H9 (cell line): ENCODE measurements at regions not wholly inside any gene's neighbourhood (a gene's known extent, or its start where the extent isn't known, plus 50 kb on each side); places are given as distances from the start of the nearest gene placed in this dataset.

ENCODE experiments used
- DNase-seq: peaks from one replicate; pipeline ENCODE4 v3.0.0-alpha.2; 2017
- H2AFZ ChIP-seq: one replicate; pipeline ENCODE4 v1.6.1; 2013; ENCODE audit warnings: mild to moderate bottlenecking, low read length, control low read depth, moderate library complexity
- H2AK5ac ChIP-seq: 2 replicates; pipeline ENCODE4 v1.6.1; 2013; ENCODE audit warnings: low read length, control low read depth, mixed read lengths; ENCODE audit not compliant: insufficient read length
- H2BK120ac ChIP-seq: one replicate; pipeline ENCODE4 v1.6.1; 2013; ENCODE audit warnings: low read depth, mild to moderate bottlenecking, low read length, control low read depth, inconsistent platforms; ENCODE audit not compliant: poor library complexity, severe bottlenecking
- H2BK12ac ChIP-seq: 2 replicates; pipeline ENCODE4 v1.6.1; 2013; ENCODE audit warnings: low read length, control low read depth, mixed read lengths, low read depth; ENCODE audit not compliant: insufficient read length
- H2BK15ac ChIP-seq: 2 replicates; pipeline ENCODE4 v1.6.1; 2013; ENCODE audit warnings: low read depth, low read length, control low read depth
- H2BK20ac ChIP-seq: one replicate; pipeline ENCODE4 v1.6.1; 2013; ENCODE audit warnings: low read depth, mild to moderate bottlenecking, low read length, control low read depth, inconsistent platforms; ENCODE audit not compliant: poor library complexity, severe bottlenecking
- H2BK5ac ChIP-seq: 2 replicates; pipeline ENCODE4 v1.6.1; 2013; ENCODE audit warnings: low read length, control low read depth, mixed read lengths; ENCODE audit not compliant: insufficient read length
- H3K14ac ChIP-seq: 2 replicates; pipeline ENCODE4 v1.6.1; 2013; ENCODE audit warnings: low read length, control low read depth; ENCODE audit not compliant: insufficient read depth
- H3K18ac ChIP-seq: 2 replicates; pipeline ENCODE4 v1.6.1; 2013; ENCODE audit warnings: low read depth, mild to moderate bottlenecking, mixed read lengths, low read length, control low read depth; ENCODE audit not compliant: insufficient read length
- H3K23ac ChIP-seq: 2 replicates; pipeline ENCODE4 v1.6.1; 2013; ENCODE audit warnings: low read length, control low read depth, mixed read lengths, low read depth; ENCODE audit not compliant: insufficient read length
- H3K23me2 ChIP-seq: 2 replicates; pipeline ENCODE4 v1.6.1; 2013; ENCODE audit warnings: low read depth, mild to moderate bottlenecking, mixed read lengths, low read length, control low read depth; ENCODE audit not compliant: insufficient read length, poor library complexity, severe bottlenecking
- H3K27ac ChIP-seq: 2 replicates; pipeline ENCODE4 v1.5.1; 2013; ENCODE audit warnings: low read length, control low read depth, mixed read lengths, low read depth; ENCODE audit not compliant: insufficient read length
- H3K27me3 ChIP-seq: 2 replicates; pipeline ENCODE4 v1.6.1; 2013; ENCODE audit warnings: low read length, control low read depth, inconsistent platforms; ENCODE audit not compliant: insufficient read depth
- H3K4ac ChIP-seq: 2 replicates; pipeline ENCODE4 v1.6.1; 2013; ENCODE audit warnings: low read depth, mild to moderate bottlenecking, control low read depth, inconsistent platforms, low read length, moderate library complexity
- H3K4me1 ChIP-seq: 2 replicates; pipeline ENCODE4 v1.6.1; 2013; ENCODE audit warnings: low read length, control low read depth, inconsistent platforms; ENCODE audit not compliant: insufficient read depth
- H3K4me2 ChIP-seq: 2 replicates; pipeline ENCODE4 v1.6.1; 2013; ENCODE audit warnings: low read length, control low read depth, mixed read lengths; ENCODE audit not compliant: insufficient read length, insufficient read depth
- H3K56ac ChIP-seq: 2 replicates; pipeline ENCODE4 v1.6.1; 2013; ENCODE audit warnings: low read depth, mild to moderate bottlenecking, mixed read lengths, low read length, control low read depth; ENCODE audit not compliant: insufficient read length
- H3K79me1 ChIP-seq: 2 replicates; pipeline ENCODE4 v1.6.1; 2013; ENCODE audit warnings: low read depth, mild to moderate bottlenecking, moderate library complexity, low read length, control low read depth, inconsistent platforms; ENCODE audit not compliant: insufficient read depth, poor library complexity, severe bottlenecking
- H3K79me2 ChIP-seq: 2 replicates; pipeline ENCODE4 v1.6.1; 2013; ENCODE audit warnings: low read length, control low read depth, inconsistent platforms; ENCODE audit not compliant: insufficient read depth
- H3K9ac ChIP-seq: 2 replicates; pipeline ENCODE4 v1.6.1; 2013; ENCODE audit warnings: low read length, control low read depth, mixed read lengths; ENCODE audit not compliant: insufficient read length; ENCODE audit errors: extremely low read depth
- H3K9me3 ChIP-seq: one replicate; pipeline ENCODE4 v1.6.1; 2013; ENCODE audit warnings: low read depth, low read length, inconsistent platforms; ENCODE audit not compliant: control insufficient read depth
- H3T11ph ChIP-seq: one replicate; pipeline ENCODE4 v1.6.1; 2013; ENCODE audit warnings: mild to moderate bottlenecking, low read length, control low read depth, inconsistent platforms
- H4K20me1 ChIP-seq: one replicate; pipeline ENCODE4 v1.6.1; 2013; ENCODE audit not compliant: control insufficient read depth, insufficient read length, insufficient read depth
- H4K5ac ChIP-seq: 2 replicates; pipeline ENCODE4 v1.6.1; 2013; ENCODE audit warnings: low read depth, mild to moderate bottlenecking, mixed read lengths, low read length, control low read depth; ENCODE audit not compliant: insufficient read length
- H4K8ac ChIP-seq: replicated peaks from 2 replicates; pipeline ENCODE4 v1.6.1; 2013; ENCODE audit warnings: low read length, control low read depth, mixed read lengths, low read depth; ENCODE audit not compliant: insufficient read length
- H4K91ac ChIP-seq: 2 replicates; pipeline ENCODE4 v1.6.1; 2013; ENCODE audit warnings: low read depth, mild to moderate bottlenecking, moderate library complexity, mixed read lengths, low read length, control low read depth; ENCODE audit not compliant: insufficient read length
- H3K27ac Mint-ChIP-seq, 3 experiments: 2 replicates in 2 of 3; 3 replicates in 1 of 3; pipeline ENCODE4 v1.8.0; 2020 to 2021; ENCODE audit warnings: mixed read lengths in 3 of 3, mild to moderate bottlenecking in 1 of 3, moderate library complexity in 1 of 3
- H3K27me3 Mint-ChIP-seq: 2 replicates; pipeline ENCODE4 v1.8.0; 2021; ENCODE audit warnings: low read depth, mild to moderate bottlenecking, moderate library complexity, mixed read lengths
- H3K36me3 Mint-ChIP-seq, 3 experiments: 2 replicates in 2 of 3; 3 replicates in 1 of 3; pipeline ENCODE4 v1.8.0; 2020 to 2021; ENCODE audit warnings: low read depth in 3 of 3, mixed read lengths in 3 of 3; ENCODE audit not compliant: insufficient read depth in 1 of 3
- H3K4me1 Mint-ChIP-seq, 2 experiments: 2 replicates each; pipeline ENCODE4 v1.8.0; 2020; ENCODE audit warnings: mixed read lengths in 2 of 2
- H3K4me3 Mint-ChIP-seq, 2 experiments: 2 replicates in 1 of 2; 3 replicates in 1 of 2; pipeline ENCODE4 v1.8.0; 2020 to 2021; ENCODE audit warnings: mild to moderate bottlenecking in 2 of 2, mixed read lengths in 2 of 2, moderate library complexity in 1 of 2
- H3K9me3 Mint-ChIP-seq, 2 experiments: 2 replicates in 1 of 2; 3 replicates in 1 of 2; pipeline ENCODE4 v1.8.0; 2020; ENCODE audit warnings: mild to moderate bottlenecking in 2 of 2, mixed read lengths in 2 of 2, moderate library complexity in 1 of 2
- WGBS: extraction: QIAGEN DNeasy Blood & Tissue Kit; methylation state at CpG from one replicate; pipeline ENCODE4 v1.1.7; 2013; ENCODE audit warnings: missing lambda C conversion rate, low lambda C conversion rate, mixed read lengths; ENCODE audit not compliant: insufficient read length; ENCODE audit errors: extremely low coverage; 5-methylcytosine and 5-hydroxymethylcytosine counted together
- TF ChIP-seq, protein P1 (sequence below): fragments of 200-600 bp; sonication (generic); conservative IDR thresholded peaks from 3 replicates; pipeline ENCODE4 v1.8.0; 2021; ENCODE audit warnings: antibody characterized with exemption, mild to moderate bottlenecking

GRCh38 chr6:150697515-150697914, 97.8 kb downstream of the PLEKHG1 start:
- H3K27me3 Mint-ChIP-seq: no peaks in the 10 kb centered on the region
- H3K79me1 ChIP-seq: no peaks in the 10 kb centered on the region
- H4K91ac ChIP-seq: no peak overlapping the region
- no peaks in the 10 kb centered on the region for H3K27me3 ChIP-seq
- peaks cover 2 to 9% of the 10 kb centered on the region in 2 experiments; a peak in 3 of 4 replicates for H3K4me1 Mint-ChIP-seq
- H2BK20ac ChIP-seq: no peak overlapping the region
- no peaks in the 10 kb centered on the region for H3K79me2 ChIP-seq
- no peak overlapping the region for H2BK15ac ChIP-seq
- no peak overlapping the region for H3T11ph ChIP-seq
- no peak overlapping the region for H3K4me3 Mint-ChIP-seq
- no peak overlapping the region for H3K9ac ChIP-seq
- no peak overlapping the region for H2BK5ac ChIP-seq
- no peak overlapping the region for H2AK5ac ChIP-seq
- H3K56ac ChIP-seq: no peak overlapping the region
- H2BK120ac ChIP-seq: no peak overlapping the region
- H3K4ac ChIP-seq: no peak overlapping the region
- no peak overlapping the region for H3K27ac ChIP-seq
- H3K9me3 Mint-ChIP-seq: no peaks in the 10 kb centered on the region
- H3K27ac Mint-ChIP-seq: no peak overlapping the region
- no peaks in the 10 kb centered on the region for H4K20me1 ChIP-seq
- no peak overlapping the region for H4K8ac ChIP-seq
- no peak overlapping the region for H3K23ac ChIP-seq
- TF ChIP-seq, protein P1, sequence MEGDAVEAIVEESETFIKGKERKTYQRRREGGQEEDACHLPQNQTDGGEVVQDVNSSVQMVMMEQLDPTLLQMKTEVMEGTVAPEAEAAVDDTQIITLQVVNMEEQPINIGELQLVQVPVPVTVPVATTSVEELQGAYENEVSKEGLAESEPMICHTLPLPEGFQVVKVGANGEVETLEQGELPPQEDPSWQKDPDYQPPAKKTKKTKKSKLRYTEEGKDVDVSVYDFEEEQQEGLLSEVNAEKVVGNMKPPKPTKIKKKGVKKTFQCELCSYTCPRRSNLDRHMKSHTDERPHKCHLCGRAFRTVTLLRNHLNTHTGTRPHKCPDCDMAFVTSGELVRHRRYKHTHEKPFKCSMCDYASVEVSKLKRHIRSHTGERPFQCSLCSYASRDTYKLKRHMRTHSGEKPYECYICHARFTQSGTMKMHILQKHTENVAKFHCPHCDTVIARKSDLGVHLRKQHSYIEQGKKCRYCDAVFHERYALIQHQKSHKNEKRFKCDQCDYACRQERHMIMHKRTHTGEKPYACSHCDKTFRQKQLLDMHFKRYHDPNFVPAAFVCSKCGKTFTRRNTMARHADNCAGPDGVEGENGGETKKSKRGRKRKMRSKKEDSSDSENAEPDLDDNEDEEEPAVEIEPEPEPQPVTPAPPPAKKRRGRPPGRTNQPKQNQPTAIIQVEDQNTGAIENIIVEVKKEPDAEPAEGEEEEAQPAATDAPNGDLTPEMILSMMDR: no peak
- no peaks in the 10 kb centered on the region for H3K9me3 ChIP-seq
- no peaks in the 10 kb centered on the region for H3K23me2 ChIP-seq
- no peak overlapping the region for H2BK12ac ChIP-seq
- H3K36me3 Mint-ChIP-seq: no peaks in the 10 kb centered on the region
- no peaks in the 10 kb centered on the region for H3K4me1 ChIP-seq
- no CpG with 5 or more reads among the region's 2 CpGs for WGBS
- no peak overlapping the region for H2AFZ ChIP-seq
- H3K14ac ChIP-seq: no peak overlapping the region
- no peak overlapping the region for H3K18ac ChIP-seq
- no peak overlapping the region for H4K5ac ChIP-seq
- no peak for DNase-seq
- no peak overlapping the region for H3K4me2 ChIP-seq
